Peyer's patch (tissue), 4 donors: ENCODE measurements at regions not wholly inside any gene's neighbourhood (a gene's known extent, or its start where the extent isn't known, plus 50 kb on each side); places are given as distances from the start of the nearest gene placed in this dataset.
"Not testable (repeated sequence)": the region's sequence is repeated elsewhere in the genome, so short reads cannot be mapped to it uniquely, and the experiment has no call there.

Experiments
- POLR2A ChIP-seq, 2 donors: fragments of 450-650 bp; IDR thresholded peaks; one replicate each; pipeline ENCODE4 v1.5.1; 2017; ENCODE audit warnings: antibody characterized with exemption in 2 of 2, mild to moderate bottlenecking in 2 of 2, moderate library complexity in 2 of 2
- TF ChIP-seq, protein P1 (sequence below), 6 experiments: fragments of 450-650 bp in 4 of 6; fragments of 200-600 bp in 2 of 6; sonication (generic) in 1 of 6; IDR thresholded peaks; one replicate each; pipeline ENCODE4 v1.5.1; 2017 to 2019; ENCODE audit warnings: antibody characterized with exemption in 6 of 6, mild to moderate bottlenecking in 3 of 6, moderate library complexity in 1 of 6

DNA sequence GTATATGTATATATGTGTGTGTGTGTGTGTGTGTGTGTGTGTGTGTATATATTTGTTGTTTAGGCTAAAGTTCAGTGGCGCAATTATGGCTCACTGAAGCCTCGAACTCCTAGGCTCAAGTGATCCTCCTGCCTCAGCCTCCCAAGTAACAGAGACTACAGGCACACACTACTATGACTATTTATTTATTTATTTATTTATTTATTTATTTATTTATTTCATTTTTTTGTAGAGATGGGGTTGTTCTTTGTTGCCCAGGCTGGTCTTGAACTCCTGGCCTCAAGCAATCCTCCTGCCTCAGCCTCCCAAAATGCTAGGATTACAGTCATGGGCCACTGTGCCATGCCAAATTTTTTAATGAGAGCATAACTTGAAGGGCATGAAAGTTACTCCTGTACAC, 149.9 kb downstream of the FAM174A start:
- TF ChIP-seq, protein P1, sequence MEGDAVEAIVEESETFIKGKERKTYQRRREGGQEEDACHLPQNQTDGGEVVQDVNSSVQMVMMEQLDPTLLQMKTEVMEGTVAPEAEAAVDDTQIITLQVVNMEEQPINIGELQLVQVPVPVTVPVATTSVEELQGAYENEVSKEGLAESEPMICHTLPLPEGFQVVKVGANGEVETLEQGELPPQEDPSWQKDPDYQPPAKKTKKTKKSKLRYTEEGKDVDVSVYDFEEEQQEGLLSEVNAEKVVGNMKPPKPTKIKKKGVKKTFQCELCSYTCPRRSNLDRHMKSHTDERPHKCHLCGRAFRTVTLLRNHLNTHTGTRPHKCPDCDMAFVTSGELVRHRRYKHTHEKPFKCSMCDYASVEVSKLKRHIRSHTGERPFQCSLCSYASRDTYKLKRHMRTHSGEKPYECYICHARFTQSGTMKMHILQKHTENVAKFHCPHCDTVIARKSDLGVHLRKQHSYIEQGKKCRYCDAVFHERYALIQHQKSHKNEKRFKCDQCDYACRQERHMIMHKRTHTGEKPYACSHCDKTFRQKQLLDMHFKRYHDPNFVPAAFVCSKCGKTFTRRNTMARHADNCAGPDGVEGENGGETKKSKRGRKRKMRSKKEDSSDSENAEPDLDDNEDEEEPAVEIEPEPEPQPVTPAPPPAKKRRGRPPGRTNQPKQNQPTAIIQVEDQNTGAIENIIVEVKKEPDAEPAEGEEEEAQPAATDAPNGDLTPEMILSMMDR (IDR thresholded peaks at IDR 0.05), result not testable (repeated sequence)
- TF ChIP-seq POLR2A (IDR thresholded peaks at IDR 0.05), result not testable (repeated sequence)
